Astrocyte of the cerebellum (primary cell): ENCODE measurements at regions not wholly inside any gene's neighbourhood (a gene's known extent, or its start where the extent isn't known, plus 50 kb on each side); places are given as distances from the start of the nearest gene placed in this dataset.

Source experiments
- DNase-seq: peaks from one replicate; pipeline ENCODE4 v3.0.0-alpha.2; 2011; ENCODE audit warnings: low read depth
- H3K4me3 ChIP-seq: 2 replicates; pipeline ENCODE4 v1.5.1; 2011; ENCODE audit warnings: mild to moderate bottlenecking, low read depth, low read length, moderate library complexity
- in situ Hi-C: cut with HindIII; loops from 2 replicates; pipeline ENCODE4 v1.10.0; 2017; ENCODE audit warnings: low sequenced_read_pairs
- TF ChIP-seq, protein P1 (sequence below): IDR thresholded peaks from 2 replicates; pipeline ENCODE4 v1.5.1; 2012; ENCODE audit warnings: low read length, low read depth, moderate library complexity, mild to moderate bottlenecking; ENCODE audit errors: missing control alignments

DNA sequence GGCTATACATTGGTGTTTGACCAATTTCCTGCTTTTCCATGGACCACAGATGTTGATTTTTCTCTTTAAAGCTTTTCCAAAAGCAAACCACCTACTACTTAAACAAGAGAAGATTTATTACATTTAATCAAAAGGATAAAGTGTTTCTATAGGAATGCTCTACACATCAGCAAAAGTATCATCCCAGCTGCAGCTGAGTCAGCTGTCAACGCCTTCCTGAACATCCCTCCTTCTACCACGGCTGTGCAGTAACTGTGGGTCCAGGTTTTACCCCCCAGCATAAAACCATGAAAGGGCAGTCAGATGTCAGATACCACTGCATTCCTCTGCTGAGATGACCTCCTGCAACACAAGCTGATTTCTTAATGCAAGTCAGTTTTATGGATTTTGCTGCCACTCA is 524.5 kb upstream of the MEX3C start:
- H3K4me3 ChIP-seq = no peak overlapping the region
- TF ChIP-seq, protein P1, sequence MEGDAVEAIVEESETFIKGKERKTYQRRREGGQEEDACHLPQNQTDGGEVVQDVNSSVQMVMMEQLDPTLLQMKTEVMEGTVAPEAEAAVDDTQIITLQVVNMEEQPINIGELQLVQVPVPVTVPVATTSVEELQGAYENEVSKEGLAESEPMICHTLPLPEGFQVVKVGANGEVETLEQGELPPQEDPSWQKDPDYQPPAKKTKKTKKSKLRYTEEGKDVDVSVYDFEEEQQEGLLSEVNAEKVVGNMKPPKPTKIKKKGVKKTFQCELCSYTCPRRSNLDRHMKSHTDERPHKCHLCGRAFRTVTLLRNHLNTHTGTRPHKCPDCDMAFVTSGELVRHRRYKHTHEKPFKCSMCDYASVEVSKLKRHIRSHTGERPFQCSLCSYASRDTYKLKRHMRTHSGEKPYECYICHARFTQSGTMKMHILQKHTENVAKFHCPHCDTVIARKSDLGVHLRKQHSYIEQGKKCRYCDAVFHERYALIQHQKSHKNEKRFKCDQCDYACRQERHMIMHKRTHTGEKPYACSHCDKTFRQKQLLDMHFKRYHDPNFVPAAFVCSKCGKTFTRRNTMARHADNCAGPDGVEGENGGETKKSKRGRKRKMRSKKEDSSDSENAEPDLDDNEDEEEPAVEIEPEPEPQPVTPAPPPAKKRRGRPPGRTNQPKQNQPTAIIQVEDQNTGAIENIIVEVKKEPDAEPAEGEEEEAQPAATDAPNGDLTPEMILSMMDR = no peak
- no peak for DNase-seq
- in situ Hi-C loops = no loop called here

DNA sequence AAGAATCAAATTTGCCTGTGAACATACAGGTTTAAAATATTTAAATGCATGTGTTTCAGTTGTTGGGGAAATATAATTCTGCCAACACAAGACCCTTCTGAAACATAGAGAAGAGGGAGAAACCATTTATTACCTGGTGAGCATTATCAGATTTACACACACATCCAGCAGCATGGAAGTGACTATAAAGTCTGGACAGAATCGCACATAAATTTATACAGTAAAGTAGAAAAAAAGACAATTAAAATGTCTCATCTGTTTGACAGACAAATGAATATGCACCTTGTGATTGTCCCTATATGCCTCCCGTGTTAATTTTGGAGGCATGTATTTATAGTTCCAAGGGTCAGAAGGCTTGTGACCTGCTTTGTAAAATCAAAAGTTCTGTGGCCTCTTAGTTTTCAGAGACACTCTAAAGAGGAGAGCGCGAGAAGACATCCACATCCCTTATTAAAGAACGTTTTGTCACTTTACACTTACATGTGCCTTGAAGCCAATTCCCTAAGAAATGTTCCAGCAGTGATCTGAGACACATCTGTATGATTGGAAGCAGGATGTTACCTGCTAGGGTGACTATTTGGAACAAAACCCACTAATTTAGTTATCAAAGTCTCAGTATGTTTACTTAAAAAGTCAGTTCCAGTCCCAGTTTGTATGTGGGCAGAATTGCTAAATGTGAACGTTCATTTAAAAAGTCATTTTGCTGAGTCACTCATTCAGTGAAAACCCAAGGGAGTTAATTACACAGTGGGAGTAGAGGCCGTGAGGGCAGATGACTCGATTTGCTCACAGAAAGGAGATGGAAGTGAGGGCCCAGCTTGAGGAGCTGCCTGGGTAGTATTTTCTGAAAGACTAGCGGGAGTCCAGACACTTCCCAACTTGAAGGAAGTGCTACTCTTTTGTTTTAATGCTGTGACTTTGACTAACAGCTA is 527.6 kb upstream of the MEX3C start:
- no peak overlapping the region for H3K4me3 ChIP-seq
- TF ChIP-seq, protein P1 = no peak

DNA sequence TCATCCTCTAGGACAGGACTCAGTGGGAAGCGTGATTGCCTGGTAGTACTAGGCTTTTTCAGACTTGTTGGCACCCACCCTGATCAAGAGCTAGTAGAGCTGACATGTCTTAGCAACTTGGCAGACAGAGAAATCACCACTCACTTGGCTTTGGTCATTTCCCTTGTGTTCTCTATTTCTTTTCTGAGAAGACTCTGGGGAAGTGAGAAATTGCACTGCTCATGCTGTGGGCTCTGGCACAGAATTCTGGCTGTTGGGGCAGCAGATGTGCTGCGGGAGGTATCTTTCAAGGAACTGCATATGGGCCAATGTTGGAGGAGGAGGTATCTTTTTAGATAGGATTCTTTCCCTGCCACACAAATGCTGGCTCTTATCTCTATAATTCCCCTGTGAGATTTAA is 529.1 kb upstream of the MEX3C start:
- DNase-seq = no peak
- no peak overlapping the region for H3K4me3 ChIP-seq
- TF ChIP-seq, protein P1 = no peak
- in situ Hi-C loops = no loop called here

More for the DNA sequence above, 527.6 kb upstream of the MEX3C start:
- in situ Hi-C loops = no loop called here
- DNase-seq = peak; percentile 0

DNA sequence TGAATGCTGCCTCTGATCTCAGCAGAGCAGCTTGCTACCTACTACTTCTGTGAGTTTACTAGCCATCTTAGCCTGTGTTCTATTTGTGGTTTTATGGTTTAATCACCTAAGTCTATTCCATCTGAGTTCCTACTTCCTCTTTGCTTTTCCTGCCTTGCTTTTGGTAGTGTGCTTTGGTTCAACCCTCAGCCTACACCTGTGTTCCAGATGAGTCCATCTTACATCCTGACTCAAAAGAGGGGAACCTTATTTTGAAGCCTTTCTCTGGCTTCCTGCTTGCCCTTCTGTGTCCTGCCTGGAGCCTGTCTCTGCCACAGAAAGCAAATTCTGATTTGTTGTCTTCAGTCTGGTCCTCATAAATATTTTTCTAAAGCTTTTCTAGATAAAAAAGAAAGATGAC is 530.3 kb upstream of the MEX3C start:
- no peak overlapping the region for H3K4me3 ChIP-seq
- no peak for DNase-seq
- in situ Hi-C loops = no loop called here
- TF ChIP-seq, protein P1 = no peak

DNA sequence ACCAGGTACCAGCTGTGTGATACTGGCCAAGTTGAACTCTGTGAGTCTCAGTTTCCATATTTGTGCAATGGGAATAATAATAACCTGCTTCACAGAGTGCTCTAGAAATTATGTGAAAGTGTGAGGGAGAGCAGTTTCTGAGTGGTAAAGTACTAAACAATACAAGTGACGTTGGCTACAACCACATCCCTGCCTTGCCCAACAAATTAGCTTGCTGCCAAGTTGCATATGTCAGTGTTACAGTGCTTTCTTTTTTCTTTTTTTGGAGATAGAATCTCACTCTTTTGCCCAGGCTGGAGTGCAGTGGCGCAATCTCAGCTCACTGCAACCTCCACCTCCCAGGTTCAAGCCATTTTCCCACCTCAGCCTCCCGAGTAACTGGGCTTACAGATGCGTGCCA is 533.6 kb upstream of the MEX3C start:
- in situ Hi-C loops = no loop called here
- no peak overlapping the region for H3K4me3 ChIP-seq

DNA sequence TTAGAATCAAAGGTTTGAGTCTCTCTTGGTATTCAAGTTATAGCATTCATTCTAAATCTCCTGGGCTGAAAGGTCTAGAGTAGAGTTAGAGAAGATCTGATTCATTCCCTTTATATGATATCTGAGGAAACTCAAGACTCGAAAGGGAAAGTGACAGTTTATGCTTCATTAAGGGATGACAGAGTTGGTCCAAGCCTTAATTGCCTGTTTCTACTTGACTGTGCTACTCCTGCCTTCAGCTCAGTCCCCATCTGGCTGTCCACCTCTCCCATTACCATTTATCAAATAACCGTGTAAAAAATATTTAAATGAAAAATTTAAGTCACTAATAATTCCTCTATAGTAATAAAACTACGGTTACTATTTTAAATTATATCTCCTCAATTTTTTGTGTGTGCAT is 537.1 kb upstream of the MEX3C start:
- H3K4me3 ChIP-seq = no peak overlapping the region
- DNase-seq = no peak
- in situ Hi-C loops = no loop called here
- TF ChIP-seq, protein P1 = no peak

More for the DNA sequence above, 533.6 kb upstream of the MEX3C start:
- TF ChIP-seq, protein P1 = no peak
- no peak for DNase-seq
